PC-9 (cell line): ENCODE measurements at regions not wholly inside any gene's neighbourhood (a gene's known extent, or its start where the extent isn't known, plus 50 kb on each side); places are given as distances from the start of the nearest gene placed in this dataset.

Experiments used
- BruUV-seq: library from RNA; stranded (reverse); fragments of 400-500 nt; replicated peaks from 2 replicates; lab custom pipeline; 2021; lab: Mats Ljungman, UMichigan
- CTCF ChIA-PET: fragments of 300-600 bp; sonication (Branson Sonifier 250); formaldehyde crosslinking; loops from one replicate; lab custom pipeline; 2022; ENCODE audit warnings: antibody characterized with exemption; lab: Charles Lee
- POLR2A ChIA-PET: fragments of 300-600 bp; sonication (Branson Sonifier 250); formaldehyde crosslinking; loops from one replicate; lab custom pipeline; 2022; ENCODE audit warnings: antibody characterized with exemption; ENCODE audit not compliant: unreplicated experiment; lab: Charles Lee
- DNase-seq, 2 experiments: peaks; one replicate each; pipeline versions ENCODE4 v3.0.0 to v3.0.0-alpha.2; 2015 to 2022; ENCODE audit warnings: mixed read lengths in 1 of 2
- H2AFZ ChIP-seq: fragments of 200-600 bp; sonication (generic); 2 replicates; pipeline ENCODE4 v1.8.1; 2017; ENCODE audit warnings: antibody characterized with exemption
- H3F3A ChIP-seq: fragments of 200-600 bp; sonication (generic); 2 replicates; pipeline ENCODE4 v1.8.1; 2017; ENCODE audit warnings: antibody characterized with exemption, mild to moderate bottlenecking, low read depth; ENCODE audit not compliant: insufficient read depth
- H3K27ac ChIP-seq: fragments of 200-600 bp; sonication (generic); 2 replicates; pipeline ENCODE4 v1.6.1; 2016; ENCODE audit warnings: mixed run types
- H3K27me3 ChIP-seq: fragments of 200-600 bp; sonication (generic); 2 replicates; pipeline ENCODE4 v1.6.1; 2016; ENCODE audit warnings: low read depth, mixed run types; ENCODE audit not compliant: insufficient read depth
- H3K36me3 ChIP-seq: fragments of 200-600 bp; sonication (generic); 2 replicates; pipeline ENCODE4 v1.6.1; 2016; ENCODE audit warnings: low read depth, mixed run types
- H3K4me1 ChIP-seq: fragments of 200-600 bp; sonication (generic); replicated peaks from 2 replicates; pipeline ENCODE4 v1.6.1; 2016; ENCODE audit warnings: mixed run types; ENCODE audit not compliant: insufficient read depth
- H3K4me2 ChIP-seq: fragments of 200-600 bp; sonication (generic); 2 replicates; pipeline ENCODE4 v1.6.1; 2017; ENCODE audit warnings: mixed run types
- H3K4me3 ChIP-seq: fragments of 200-600 bp; sonication (generic); 2 replicates; pipeline ENCODE4 v1.6.1; 2016; ENCODE audit warnings: mixed run types
- H3K79me2 ChIP-seq: fragments of 200-600 bp; sonication (generic); 2 replicates; pipeline ENCODE4 v1.6.1; 2017; ENCODE audit warnings: low read depth, mixed run types
- H3K9me2 ChIP-seq: fragments of 200-600 bp; sonication (generic); 2 replicates; pipeline ENCODE4 v1.8.1; 2017; ENCODE audit warnings: mild to moderate bottlenecking; ENCODE audit not compliant: insufficient read depth
- H3K9me3 ChIP-seq: fragments of 200-600 bp; sonication (generic); 2 replicates; pipeline ENCODE4 v1.8.1; 2016; ENCODE audit warnings: low read depth; ENCODE audit not compliant: insufficient read depth
- H4K20me1 ChIP-seq: fragments of 200-600 bp; sonication (generic); 2 replicates; pipeline ENCODE4 v1.8.1; 2017; ENCODE audit not compliant: insufficient read depth
- EZH2 ChIP-seq: fragments of 200-600 bp; sonication (generic); IDR thresholded peaks from 2 replicates; pipeline ENCODE4 v1.8.0; 2017; ENCODE audit warnings: antibody characterized with exemption, low read depth
- intact Hi-C: fragments of 100-400 bp; cut with micrococcal nuclease; formaldehyde crosslinking; loops from one replicate; pipeline ENCODE4 v1.10.0; 2022; ENCODE audit not compliant: unreplicated experiment
- TF ChIP-seq, protein P1 (sequence below): fragments of 200-600 bp; sonication (generic); conservative IDR thresholded peaks from 2 replicates; pipeline ENCODE4 v1.6.1; 2017; ENCODE audit warnings: mixed run types, antibody characterized with exemption, mild to moderate bottlenecking, moderate library complexity

DNA sequence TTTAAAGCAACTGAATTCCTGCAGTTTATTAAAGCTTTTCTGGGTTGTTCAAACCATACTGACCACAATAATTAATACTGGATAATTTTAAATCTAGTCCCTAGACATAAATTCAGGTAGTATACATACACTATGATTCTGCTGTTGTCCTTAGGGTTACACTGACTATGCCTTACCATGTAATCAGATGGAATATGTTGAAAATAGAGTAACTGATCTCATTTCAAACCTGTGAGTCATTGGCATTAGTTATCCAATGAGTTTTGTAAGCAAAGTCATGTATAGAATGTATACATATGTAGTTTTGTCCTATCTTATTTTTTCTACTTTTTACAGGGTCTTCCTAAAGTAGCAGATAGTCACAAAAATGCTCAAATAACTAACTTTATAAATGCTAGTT is 517.1 kb upstream of the CCDC54 start:
- TF ChIP-seq, protein P1, sequence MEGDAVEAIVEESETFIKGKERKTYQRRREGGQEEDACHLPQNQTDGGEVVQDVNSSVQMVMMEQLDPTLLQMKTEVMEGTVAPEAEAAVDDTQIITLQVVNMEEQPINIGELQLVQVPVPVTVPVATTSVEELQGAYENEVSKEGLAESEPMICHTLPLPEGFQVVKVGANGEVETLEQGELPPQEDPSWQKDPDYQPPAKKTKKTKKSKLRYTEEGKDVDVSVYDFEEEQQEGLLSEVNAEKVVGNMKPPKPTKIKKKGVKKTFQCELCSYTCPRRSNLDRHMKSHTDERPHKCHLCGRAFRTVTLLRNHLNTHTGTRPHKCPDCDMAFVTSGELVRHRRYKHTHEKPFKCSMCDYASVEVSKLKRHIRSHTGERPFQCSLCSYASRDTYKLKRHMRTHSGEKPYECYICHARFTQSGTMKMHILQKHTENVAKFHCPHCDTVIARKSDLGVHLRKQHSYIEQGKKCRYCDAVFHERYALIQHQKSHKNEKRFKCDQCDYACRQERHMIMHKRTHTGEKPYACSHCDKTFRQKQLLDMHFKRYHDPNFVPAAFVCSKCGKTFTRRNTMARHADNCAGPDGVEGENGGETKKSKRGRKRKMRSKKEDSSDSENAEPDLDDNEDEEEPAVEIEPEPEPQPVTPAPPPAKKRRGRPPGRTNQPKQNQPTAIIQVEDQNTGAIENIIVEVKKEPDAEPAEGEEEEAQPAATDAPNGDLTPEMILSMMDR: no peak
- TF ChIP-seq EZH2: no peak
- Histone ChIP-seq H3K4me1 (no peaks in the 10 kb centered on the region), H3K9me2 (no peaks in the 10 kb centered on the region), H3K4me3 (no peak overlapping the region), H3K36me3 (no peaks in the 10 kb centered on the region), H3K9me3 (no peaks in the 10 kb centered on the region), H3K27ac (no peak overlapping the region), H2AFZ (no peak overlapping the region), H3K27me3 (no peaks in the 10 kb centered on the region), H3K4me2 (no peak overlapping the region), H3F3A (no peaks in the 10 kb centered on the region), H4K20me1 (no peaks in the 10 kb centered on the region), H3K79me2 (no peaks in the 10 kb centered on the region)
- no peak for DNase-seq
- intact Hi-C loops: no loop called here
- ChIA-PET CTCF (no interaction called here), POLR2A (no interaction called here)
- BruUV-seq: no TSS peak

DNA sequence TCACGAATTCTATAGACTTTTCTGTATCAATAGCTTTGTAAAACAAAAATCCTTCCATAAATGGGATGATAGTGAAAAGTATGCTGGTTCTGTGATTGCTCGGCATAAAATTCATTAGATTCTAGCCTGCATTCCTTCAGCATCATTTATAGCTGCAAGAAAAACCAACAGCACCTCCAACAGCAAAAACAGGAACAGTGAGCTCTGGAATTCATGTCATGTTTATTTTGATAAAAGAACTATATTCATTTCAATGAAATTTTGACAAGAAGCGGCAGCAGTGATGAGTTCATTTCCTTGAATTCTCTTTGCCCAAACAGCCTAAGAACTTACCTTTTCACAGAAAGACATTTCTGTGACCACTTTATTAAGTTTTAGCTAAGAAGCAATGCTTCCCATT is 515.2 kb upstream of the CCDC54 start:
- TF ChIP-seq EZH2: no peak
- TF ChIP-seq, protein P1: no peak
- H3K27ac ChIP-seq: no peak overlapping the region
- no peaks in the 10 kb centered on the region for H3K9me3 ChIP-seq
- H3K9me2 ChIP-seq: no peaks in the 10 kb centered on the region
- H3K4me3 ChIP-seq: no peak overlapping the region
- no peak for DNase-seq
- no peaks in the 10 kb centered on the region for H3K4me1 ChIP-seq
- intact Hi-C loops: no loop called here
- no peak overlapping the region for H2AFZ ChIP-seq
- no peak overlapping the region for H3K4me2 ChIP-seq
- no peaks in the 10 kb centered on the region for H3K36me3 ChIP-seq
- no TSS peak for BruUV-seq
- no peaks in the 10 kb centered on the region for H4K20me1 ChIP-seq
- H3K79me2 ChIP-seq: no peaks in the 10 kb centered on the region
- no peaks in the 10 kb centered on the region for H3F3A ChIP-seq
- POLR2A ChIA-PET: no interaction called here
- CTCF ChIA-PET: no interaction called here
- H3K27me3 ChIP-seq: no peaks in the 10 kb centered on the region

DNA sequence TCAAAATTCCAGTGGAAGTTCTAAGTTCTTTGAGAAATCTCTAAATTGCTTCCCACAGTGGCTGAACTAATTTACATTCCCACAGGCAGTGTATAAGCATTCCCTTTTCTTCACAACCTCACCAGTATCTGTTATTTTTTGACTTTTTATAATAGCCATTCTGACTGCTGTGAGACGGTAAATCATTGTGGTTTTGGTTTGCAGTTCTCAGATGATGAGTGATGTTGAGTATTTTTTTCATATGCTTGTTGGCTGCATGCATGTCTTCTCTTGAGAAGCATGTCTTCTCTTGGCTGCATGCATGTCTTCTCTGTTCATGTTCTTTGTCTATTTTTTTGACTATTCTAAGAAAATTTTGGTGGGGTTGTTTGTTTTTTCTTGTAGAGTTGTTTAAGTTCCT is 499.6 kb upstream of the CCDC54 start:
- intact Hi-C loops: no loop called here
- no peaks in the 10 kb centered on the region for H3K36me3 ChIP-seq
- H3K79me2 ChIP-seq: no peaks in the 10 kb centered on the region

More for the DNA sequence above, 499.6 kb upstream of the CCDC54 start:
- H3K27ac ChIP-seq: no peak overlapping the region
- no peaks in the 10 kb centered on the region for H4K20me1 ChIP-seq
- no peaks in the 10 kb centered on the region for H3K9me3 ChIP-seq
- no peak overlapping the region for H2AFZ ChIP-seq
- H3K4me3 ChIP-seq: no peak overlapping the region
- TF ChIP-seq, protein P1: no peak
- TF ChIP-seq EZH2: no peak
- ChIA-PET CTCF (no interaction called here), POLR2A (no interaction called here)
- H3F3A ChIP-seq: no peaks in the 10 kb centered on the region
- no peak for DNase-seq
- no peaks in the 10 kb centered on the region for H3K4me1 ChIP-seq
- BruUV-seq: no TSS peak
- H3K9me2 ChIP-seq: no peaks in the 10 kb centered on the region
- no peaks in the 10 kb centered on the region for H3K27me3 ChIP-seq
- H3K4me2 ChIP-seq: no peak overlapping the region
